ENCODE measurements at regions not wholly inside any gene's neighbourhood (a gene's known extent, or its start where the extent isn't known, plus 50 kb on each side); places are given as distances from the start of the nearest gene placed in this dataset.

DNA sequence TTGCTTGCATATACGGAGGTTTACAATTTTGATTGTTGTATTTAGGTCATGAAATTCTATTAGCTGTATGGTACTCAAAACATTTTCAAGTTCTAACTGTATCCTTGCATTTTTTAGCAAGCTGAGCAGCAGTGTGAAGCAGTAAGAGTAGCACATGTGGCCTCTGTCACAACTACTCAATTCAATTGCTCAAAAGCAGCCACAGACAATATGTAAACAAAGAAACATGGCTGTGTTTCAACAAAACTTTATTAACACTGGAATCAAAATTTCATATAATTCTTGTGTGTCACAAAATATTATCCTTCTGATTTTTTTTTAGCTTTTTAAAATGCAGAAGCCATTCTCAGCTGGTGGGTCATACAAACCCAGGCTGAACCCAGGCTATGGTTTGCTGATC is 266.7 kb upstream of the LRRN1 start:
- Mint-ChIP-seq H3K4me1 (no peaks in the 10 kb centered on the region), H3K9me3 (peaks cover 0 to 2% (median 0%) of the 10 kb centered on the region in 7 donors), H3K36me3 (no peaks in the 10 kb centered on the region), H3K27ac (no peak overlapping the region), H3K4me3 (no peak overlapping the region), H3K27me3 (ENCODE audit: low read depth in 3 of 3) (peaks cover 0 to 1% (median 0%) of the 10 kb centered on the region in 3 donors)
- no peak for TF ChIP-seq CTCF (IDR thresholded peaks at IDR 0.05)
- no peak overlapping the region for H3K4me3 ChIP-seq (replicated peaks in 1 of 3; ENCODE audit: low read depth in 2 of 3, low read length in 3 of 3)
- no peaks in the 10 kb centered on the region for H3K27me3 ChIP-seq (ENCODE audit: control insufficient read depth in 2 of 2, insufficient read depth in 2 of 2, low read length in 2 of 2)
- DNase-seq = no peak
- no peaks in the 10 kb centered on the region for H3K79me2 ChIP-seq (ENCODE audit: insufficient read depth, low read length)
- no peaks in the 10 kb centered on the region for H3K9me3 ChIP-seq (replicated peaks in 1 of 2; ENCODE audit: control insufficient read depth in 1 of 2, insufficient read depth in 1 of 2, low read length in 2 of 2)
- no peak overlapping the region for H2AFZ ChIP-seq (ENCODE audit: insufficient read depth, low read depth, low read length, poor library complexity, severe bottlenecking)
- no peaks in the 10 kb centered on the region for H3K36me3 ChIP-seq (replicated peaks in 1 of 2; ENCODE audit: control insufficient read depth in 1 of 2, insufficient read depth in 2 of 2, low read length in 2 of 2)
- H4K20me1 ChIP-seq (ENCODE audit: insufficient read depth, low read length) = no peaks in the 10 kb centered on the region
- intact Hi-C loops (cut with micrococcal nuclease) = no loop called here
- H3K9ac ChIP-seq (ENCODE audit: insufficient read depth, low read length, poor library complexity, severe bottlenecking) = no peak overlapping the region
- no peak overlapping the region for H3K27ac ChIP-seq (ENCODE audit: low read depth in 1 of 2, low read length in 2 of 2)
- no CpG with 5 or more reads among the region's 1 CpG for WGBS (ENCODE audit: insufficient coverage)
- no peaks in the 10 kb centered on the region for H3K4me1 ChIP-seq (ENCODE audit: control insufficient read depth in 1 of 2, insufficient read depth in 2 of 2, low read length in 2 of 2)
- no peak overlapping the region for H3K4me2 ChIP-seq (replicated peaks; ENCODE audit: extremely low read depth, low read length, poor library complexity, severe bottlenecking)

DNA sequence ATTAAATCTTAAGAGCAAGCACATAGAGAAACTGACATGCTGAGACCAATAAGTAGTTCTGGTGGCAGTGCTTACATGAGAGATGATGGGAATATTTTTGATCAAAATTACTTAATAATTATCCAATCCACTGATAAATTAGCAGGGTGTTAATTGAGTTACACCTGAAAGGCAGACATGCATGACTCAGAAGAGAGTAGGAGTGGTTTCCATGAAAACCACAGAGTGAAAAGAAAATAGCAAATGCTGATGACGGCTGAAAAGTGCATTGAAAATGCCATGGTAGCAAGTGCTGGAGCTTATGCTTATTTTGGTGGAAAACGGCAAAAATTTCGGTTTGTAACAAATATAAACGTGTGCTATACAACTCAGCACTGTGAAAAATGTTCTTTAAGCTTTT is 267.8 kb upstream of the LRRN1 start:
- no peak overlapping the region for H3K4me3 Mint-ChIP-seq
- Histone ChIP-seq H3K9ac (ENCODE audit: insufficient read depth, low read length, poor library complexity, severe bottlenecking) (no peak overlapping the region), H3K9me3 (replicated peaks in 1 of 2; ENCODE audit: control insufficient read depth in 1 of 2, insufficient read depth in 1 of 2, low read length in 2 of 2) (no peaks in the 10 kb centered on the region), H3K27ac (ENCODE audit: low read depth in 1 of 2, low read length in 2 of 2) (no peak overlapping the region), H3K4me3 (replicated peaks in 1 of 3; ENCODE audit: low read depth in 2 of 3, low read length in 3 of 3) (no peak overlapping the region), H3K4me2 (replicated peaks; ENCODE audit: extremely low read depth, low read length, poor library complexity, severe bottlenecking) (no peak overlapping the region), H3K4me1 (ENCODE audit: control insufficient read depth in 1 of 2, insufficient read depth in 2 of 2, low read length in 2 of 2) (no peaks in the 10 kb centered on the region), H3K79me2 (ENCODE audit: insufficient read depth, low read length) (no peaks in the 10 kb centered on the region), H2AFZ (ENCODE audit: insufficient read depth, low read depth, low read length, poor library complexity, severe bottlenecking) (no peak overlapping the region), H4K20me1 (ENCODE audit: insufficient read depth, low read length) (no peaks in the 10 kb centered on the region), H3K27me3 (ENCODE audit: control insufficient read depth in 2 of 2, insufficient read depth in 2 of 2, low read length in 2 of 2) (no peaks in the 10 kb centered on the region), H3K36me3 (replicated peaks in 1 of 2; ENCODE audit: control insufficient read depth in 1 of 2, insufficient read depth in 2 of 2, low read length in 2 of 2) (no peaks in the 10 kb centered on the region)
- peaks cover 0 to 1% (median 0%) of the 10 kb centered on the region in 3 donors for H3K27me3 Mint-ChIP-seq (ENCODE audit: low read depth in 3 of 3)
- 89% methylated on average over 3 of the region's 4 CpGs for WGBS (ENCODE audit: insufficient coverage)
- TF ChIP-seq CTCF (IDR thresholded peaks at IDR 0.05) = no peak
- intact Hi-C loops (cut with micrococcal nuclease) = no loop called here
- H3K36me3 Mint-ChIP-seq = no peaks in the 10 kb centered on the region
- no peak for DNase-seq
- no peaks in the 10 kb centered on the region for H3K4me1 Mint-ChIP-seq
- H3K27ac Mint-ChIP-seq = no peak overlapping the region
- H3K9me3 Mint-ChIP-seq = no peaks in the 10 kb centered on the region
